DMS114 treated with DMSO at 0.1 percent for 48 hours (cell line): ENCODE measurements at regions not wholly inside any gene's neighbourhood (a gene's known extent, or its start where the extent isn't known, plus 50 kb on each side); places are given as distances from the start of the nearest gene placed in this dataset.
A peak's percentile ranks its signal among the peaks of the same experiment; 100 is the strongest.

Experiments used
- DNase-seq: peaks from one replicate; lab custom pipeline; 2025; ENCODE audit not compliant: unreplicated experiment; lab: John Stamatoyannopoulos, UW

GRCh38 chr15:79230766-79231165, 51.8 kb upstream of the ANKRD34C start:
- no peak for DNase-seq

- no peak for DNase-seq
Observed at GRCh38 chr15:79222808-79223207, 59.7 kb upstream of the ANKRD34C start.

- no peak for DNase-seq
Observed at GRCh38 chr15:79221696-79222095, 60.8 kb upstream of the ANKRD34C start.

GRCh38 chr15:79219393-79220056, 63.0 kb upstream of the ANKRD34C start:
- DNase-seq: no peak

- peak; percentile 27 for DNase-seq
Observed at GRCh38 chr15:79218588-79219200, 63.8 kb upstream of the ANKRD34C start.

- DNase-seq: no peak
Observed at GRCh38 chr15:79213650-79214049, 68.9 kb upstream of the ANKRD34C start.

- DNase-seq: no peak
Observed at GRCh38 chr15:79212589-79213157, 69.8 kb upstream of the ANKRD34C start.

GRCh38 chr15:79211481-79211880, 71.0 kb upstream of the ANKRD34C start:
- no peak for DNase-seq

GRCh38 chr15:79209690-79210089, 72.8 kb upstream of the ANKRD34C start:
- no peak for DNase-seq

- DNase-seq: no peak
Observed at GRCh38 chr15:79209116-79209515, 73.4 kb upstream of the ANKRD34C start.

- no peak for DNase-seq
Observed at GRCh38 chr15:79208179-79208578, 74.3 kb upstream of the ANKRD34C start.

GRCh38 chr15:79206940-79207339, 75.6 kb upstream of the ANKRD34C start:
- DNase-seq: no peak

GRCh38 chr15:79204886-79205675, 77.4 kb upstream of the ANKRD34C start:
- no peak for DNase-seq

- DNase-seq: no peak
Observed at GRCh38 chr15:79198461-79198860, 84.1 kb upstream of the ANKRD34C start.

- DNase-seq: no peak
Observed at GRCh38 chr15:79197285-79197684, 85.2 kb upstream of the ANKRD34C start.

- DNase-seq: no peak
Observed at GRCh38 chr15:79195802-79196201, 86.7 kb upstream of the ANKRD34C start.

- DNase-seq: no peak
Observed at GRCh38 chr15:79195239-79195638, 87.3 kb upstream of the ANKRD34C start.

- DNase-seq: no peak
Observed at GRCh38 chr15:79194386-79194785, 88.1 kb upstream of the ANKRD34C start.

GRCh38 chr15:79193549-79193948, 89.0 kb upstream of the ANKRD34C start:
- DNase-seq: no peak

GRCh38 chr15:79193103-79193502, 89.4 kb upstream of the ANKRD34C start:
- DNase-seq: no peak

- no peak for DNase-seq
Observed at GRCh38 chr15:79192462-79193036, 90.0 kb upstream of the ANKRD34C start.
